Activated CD8-positive, alpha-beta T cell treated with anti-CD3 and anti-CD28 coated beads, Interleukin-2, amount 10 ng/mL, durations not matched to agents 7 days and 5 days (primary cell): ENCODE measurements at regions not wholly inside any gene's neighbourhood (a gene's known extent, or its start where the extent isn't known, plus 50 kb on each side); places are given as distances from the start of the nearest gene placed in this dataset.

Experiments used
- ATAC-seq: fragments of 150-1000 bp; cut with Tn5 transposase; one replicate; pipeline ENCODE4 v1.10.0; 2021; ENCODE audit warnings: moderate library complexity
- CTCF ChIA-PET: fragments of 350-600 bp; sonication (Branson Sonifier 250); formaldehyde crosslinking; loops from one replicate; lab custom pipeline; 2021; ENCODE audit warnings: antibody characterized with exemption; lab: Charles Lee
- POLR2A ChIA-PET: fragments of 350-600 bp; sonication (Branson Sonifier 250); formaldehyde crosslinking; loops from one replicate; lab custom pipeline; 2021; ENCODE audit warnings: antibody characterized with exemption; lab: Charles Lee
- DNase-seq: peaks from one replicate; pipeline ENCODE4 v3.0.0-alpha.2; 2020
- H3K27ac Mint-ChIP-seq: one replicate; pipeline ENCODE4 v1.8.0; 2021; ENCODE audit warnings: mild to moderate bottlenecking, mixed read lengths
- H3K27me3 Mint-ChIP-seq: one replicate; pipeline ENCODE4 v1.8.0; 2021; ENCODE audit warnings: low read depth, mixed read lengths
- H3K36me3 Mint-ChIP-seq: one replicate; pipeline ENCODE4 v1.8.0; 2021; ENCODE audit warnings: low read depth, mixed read lengths
- H3K4me1 Mint-ChIP-seq: one replicate; pipeline ENCODE4 v1.8.0; 2021; ENCODE audit warnings: low read depth, mixed read lengths
- H3K4me3 Mint-ChIP-seq: one replicate; pipeline ENCODE4 v1.8.0; 2021; ENCODE audit warnings: mild to moderate bottlenecking, mixed read lengths
- H3K9me3 Mint-ChIP-seq: one replicate; pipeline ENCODE4 v1.8.0; 2022; ENCODE audit warnings: mixed read lengths; ENCODE audit not compliant: insufficient read depth

DNA sequence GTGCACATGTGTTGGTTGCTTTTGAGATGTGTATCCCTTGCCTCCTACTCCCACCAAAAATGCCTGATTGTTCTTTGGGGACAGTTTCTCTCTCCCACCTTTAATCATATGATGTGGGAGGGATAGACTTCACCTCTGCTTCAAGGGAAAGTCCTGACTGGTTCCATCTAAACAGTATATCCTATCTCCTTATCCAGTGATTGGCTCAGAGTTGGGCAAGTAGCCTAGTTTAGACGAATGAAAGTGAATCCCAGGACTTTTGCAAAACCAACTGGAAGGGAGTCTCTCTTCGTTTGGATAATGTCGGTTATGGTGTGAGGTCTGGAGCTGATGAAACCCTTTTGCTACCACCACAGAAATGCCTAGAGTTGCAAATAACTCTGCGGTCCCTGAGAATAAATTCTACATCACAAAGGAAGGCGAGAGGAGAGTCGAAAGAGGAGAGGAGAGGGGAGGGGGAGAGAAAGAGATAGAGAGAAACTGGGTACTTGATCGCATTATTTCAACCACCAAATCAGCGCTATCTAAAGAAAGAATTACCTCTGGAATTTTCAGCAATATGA is 77.1 kb upstream of the SALL1 start:
- no peaks in the 10 kb centered on the region for H3K4me1 Mint-ChIP-seq
- H3K9me3 Mint-ChIP-seq: no peaks in the 10 kb centered on the region
- H3K27ac Mint-ChIP-seq: no peak overlapping the region
- no peaks in the 10 kb centered on the region for H3K27me3 Mint-ChIP-seq
- no peaks in the 10 kb centered on the region for H3K36me3 Mint-ChIP-seq
- ChIA-PET CTCF (no interaction called here), POLR2A (no interaction called here)
- ATAC-seq: no peak
- H3K4me3 Mint-ChIP-seq: no peak overlapping the region
- no peak for DNase-seq

DNA sequence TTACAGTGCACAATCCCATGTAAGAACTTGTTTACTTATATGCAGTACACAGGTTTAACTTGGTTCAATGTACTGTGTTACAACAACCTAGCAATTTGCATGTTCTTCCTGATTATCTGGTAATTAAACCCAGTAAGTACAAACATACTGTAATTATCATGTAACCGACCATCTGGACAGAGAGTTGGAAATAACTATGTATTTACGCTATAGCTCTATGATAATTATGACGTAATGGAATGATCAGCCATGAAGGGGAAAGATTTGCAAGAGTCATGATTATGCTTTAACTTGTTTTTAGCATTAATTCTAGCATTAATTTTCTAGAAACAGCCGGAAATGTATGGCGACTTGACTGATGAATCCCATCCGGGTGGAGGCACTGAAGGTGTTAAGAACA is 74.8 kb upstream of the SALL1 start:
- H3K4me1 Mint-ChIP-seq: no peaks in the 10 kb centered on the region
- ATAC-seq: no peak
- H3K27me3 Mint-ChIP-seq: no peaks in the 10 kb centered on the region
- H3K36me3 Mint-ChIP-seq: no peaks in the 10 kb centered on the region
- H3K4me3 Mint-ChIP-seq: no peak overlapping the region
- no peak overlapping the region for H3K27ac Mint-ChIP-seq
- ChIA-PET CTCF (no interaction called here), POLR2A (no interaction called here)
- DNase-seq: no peak
- no peaks in the 10 kb centered on the region for H3K9me3 Mint-ChIP-seq

DNA sequence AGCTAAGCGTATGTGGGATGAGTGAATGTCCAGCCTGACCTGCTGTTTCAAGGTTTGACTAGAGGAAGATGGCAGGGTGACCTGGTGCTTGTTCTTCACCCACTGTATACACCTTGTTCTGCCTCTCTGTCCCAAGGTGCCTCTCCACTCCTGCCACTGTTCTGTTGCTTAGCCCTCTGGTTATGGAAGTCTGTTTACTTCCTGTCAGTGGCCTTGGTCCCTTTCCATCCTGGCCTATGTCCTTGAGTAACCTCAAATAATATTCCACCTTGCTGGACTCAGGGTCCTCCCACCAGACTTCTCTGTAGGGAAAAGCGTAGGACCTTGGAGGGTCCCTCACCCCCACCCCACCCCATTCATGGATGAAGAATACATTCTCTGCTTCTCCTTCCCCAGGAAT is 73.2 kb upstream of the SALL1 start:
- Mint-ChIP-seq H3K36me3 (no peaks in the 10 kb centered on the region), H3K9me3 (no peaks in the 10 kb centered on the region), H3K27me3 (no peaks in the 10 kb centered on the region), H3K4me1 (no peaks in the 10 kb centered on the region), H3K4me3 (no peak overlapping the region), H3K27ac (no peak overlapping the region)
- CTCF ChIA-PET: no interaction called here
- POLR2A ChIA-PET: no interaction called here
- DNase-seq (no peak), ATAC-seq (no peak)

GRCh38 chr16:51222016-51222415 is 70.9 kb upstream of the SALL1 start:
- no peaks in the 10 kb centered on the region for H3K27me3 Mint-ChIP-seq
- DNase-seq (no peak), ATAC-seq (no peak)
- CTCF ChIA-PET: no interaction called here
- no peak overlapping the region for H3K4me3 Mint-ChIP-seq
- no peaks in the 10 kb centered on the region for H3K36me3 Mint-ChIP-seq
- no peaks in the 10 kb centered on the region for H3K4me1 Mint-ChIP-seq
- POLR2A ChIA-PET: no interaction called here
- no peak overlapping the region for H3K27ac Mint-ChIP-seq
- no peaks in the 10 kb centered on the region for H3K9me3 Mint-ChIP-seq

DNA sequence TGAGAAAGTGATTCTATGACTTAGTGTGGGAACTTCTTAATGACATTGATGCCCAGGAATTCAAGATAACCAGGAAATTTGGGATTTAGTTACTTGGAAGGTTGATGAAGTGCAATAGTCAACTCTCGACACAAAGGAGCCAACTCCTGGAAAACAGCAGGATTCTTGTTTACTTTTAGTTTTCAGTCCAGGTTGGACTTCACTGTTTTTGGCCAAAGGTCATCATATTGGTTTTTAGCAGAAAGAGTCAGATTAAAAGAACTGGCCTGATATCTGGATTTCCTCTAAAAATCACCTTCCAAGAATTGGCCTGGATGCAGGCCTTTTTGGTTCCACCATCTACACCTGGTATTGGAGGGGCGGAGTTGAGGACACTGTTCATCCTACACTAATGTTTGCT is 60.1 kb upstream of the SALL1 start:
- H3K27ac Mint-ChIP-seq: no peak overlapping the region
- H3K27me3 Mint-ChIP-seq: no peaks in the 10 kb centered on the region
- no peak overlapping the region for H3K4me3 Mint-ChIP-seq
- ATAC-seq: no peak
- CTCF ChIA-PET: no interaction called here
- no peaks in the 10 kb centered on the region for H3K4me1 Mint-ChIP-seq
- POLR2A ChIA-PET: no interaction called here
- no peaks in the 10 kb centered on the region for H3K9me3 Mint-ChIP-seq
- no peaks in the 10 kb centered on the region for H3K36me3 Mint-ChIP-seq
- no peak for DNase-seq

DNA sequence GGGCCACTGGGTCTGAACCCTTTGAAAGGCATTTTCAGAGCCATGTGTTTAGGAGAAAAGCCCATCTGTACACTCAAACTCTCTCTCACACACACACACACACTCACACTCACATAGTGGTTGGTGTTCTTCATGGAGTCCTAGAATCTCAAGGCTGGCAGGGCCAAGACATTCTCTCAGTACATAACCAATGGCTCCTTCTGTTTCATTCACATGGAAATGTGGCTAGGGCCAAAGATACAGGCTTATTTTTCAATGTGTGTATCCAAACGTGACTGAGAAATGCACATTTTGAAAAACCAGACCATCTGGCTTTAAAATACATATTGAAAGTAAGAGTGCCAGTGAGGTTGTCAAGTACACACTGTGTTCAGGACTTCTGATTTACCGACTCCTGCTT is 59.0 kb upstream of the SALL1 start:
- DNase-seq: no peak
- Mint-ChIP-seq H3K27ac (no peak overlapping the region), H3K9me3 (no peaks in the 10 kb centered on the region), H3K36me3 (no peaks in the 10 kb centered on the region), H3K27me3 (no peaks in the 10 kb centered on the region), H3K4me3 (no peak overlapping the region), H3K4me1 (no peaks in the 10 kb centered on the region)
- no peak for ATAC-seq
- CTCF ChIA-PET: no interaction called here
- POLR2A ChIA-PET: no interaction called here

DNA sequence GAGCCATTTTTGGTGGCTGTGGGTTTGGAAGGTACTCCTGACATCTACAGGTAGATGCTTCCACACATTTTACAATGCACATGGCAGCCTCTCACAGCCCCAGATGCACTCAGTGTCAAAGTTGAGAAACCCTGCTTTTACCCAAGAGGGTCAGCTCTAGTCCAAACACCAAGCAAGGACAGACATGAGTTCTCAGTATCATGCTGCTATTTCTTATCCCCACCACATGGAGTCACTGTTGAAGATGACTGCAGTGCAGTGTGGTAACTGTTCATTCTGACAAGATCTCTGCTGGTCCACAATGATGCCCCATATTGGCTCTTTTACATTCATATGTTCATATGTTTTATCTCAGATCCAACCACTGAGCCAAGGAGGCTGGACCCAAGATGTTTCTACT is 50.5 kb upstream of the SALL1 start:
- no peak overlapping the region for H3K4me3 Mint-ChIP-seq
- DNase-seq (no peak), ATAC-seq (no peak)
- H3K9me3 Mint-ChIP-seq: peaks cover 5% of the 10 kb centered on the region
- H3K27ac Mint-ChIP-seq: no peak overlapping the region
- H3K4me1 Mint-ChIP-seq: no peaks in the 10 kb centered on the region
- H3K36me3 Mint-ChIP-seq: no peaks in the 10 kb centered on the region
- CTCF ChIA-PET: no interaction called here
- POLR2A ChIA-PET: no interaction called here
- no peaks in the 10 kb centered on the region for H3K27me3 Mint-ChIP-seq
